Osteoblast (primary cell): ENCODE measurements at regions not wholly inside any gene's neighbourhood (a gene's known extent, or its start where the extent isn't known, plus 50 kb on each side); places are given as distances from the start of the nearest gene placed in this dataset.

ENCODE experiments used
- DNase-seq: peaks from one replicate; pipeline ENCODE4 v3.0.0; 2011; ENCODE audit warnings: low spot score, mixed read lengths; ENCODE audit not compliant: insufficient read length; ENCODE audit errors: missing footprints
- H2AFZ ChIP-seq: 2 replicates; pipeline ENCODE4 v1.6.0; 2011; ENCODE audit warnings: mild to moderate bottlenecking, low read length
- H3K27ac ChIP-seq: 2 replicates; pipeline ENCODE4 v1.5.1; 2011; ENCODE audit warnings: mild to moderate bottlenecking, low read depth, low read length, moderate library complexity
- H3K27me3 ChIP-seq: 2 replicates; pipeline ENCODE4 v1.6.0; 2012; ENCODE audit warnings: mild to moderate bottlenecking, control low read depth, inconsistent platforms, low read length, moderate library complexity; ENCODE audit not compliant: insufficient read depth
- H3K36me3 ChIP-seq: 2 replicates; pipeline ENCODE4 v1.5.1; 2011; ENCODE audit warnings: mild to moderate bottlenecking, low read length, control low read depth, moderate library complexity; ENCODE audit not compliant: insufficient read depth
- H3K4me1 ChIP-seq: 2 replicates; pipeline ENCODE4 v1.5.1; 2011; ENCODE audit warnings: mild to moderate bottlenecking, low read length, control low read depth, moderate library complexity; ENCODE audit not compliant: insufficient read depth
- H3K4me2 ChIP-seq: 2 replicates; pipeline ENCODE4 v1.6.0; 2011; ENCODE audit warnings: mild to moderate bottlenecking, low read length; ENCODE audit not compliant: insufficient read depth
- H3K4me3 ChIP-seq: fragments of 200-600 bp; sonication (generic); 3 replicates; pipeline ENCODE4 v1.5.1; 2012; ENCODE audit warnings: mild to moderate bottlenecking, low read length, inconsistent platforms; ENCODE audit not compliant: insufficient read depth
- H3K79me2 ChIP-seq: 2 replicates; pipeline ENCODE4 v1.6.0; 2012; ENCODE audit warnings: mild to moderate bottlenecking, low read length, control low read depth, inconsistent platforms; ENCODE audit not compliant: insufficient read depth
- H3K9me3 ChIP-seq: 2 replicates; pipeline ENCODE4 v1.5.1; 2011; ENCODE audit warnings: low read depth, low read length, control low read depth
- H4K20me1 ChIP-seq: 2 replicates; pipeline ENCODE4 v1.6.0; 2012; ENCODE audit warnings: mild to moderate bottlenecking, low read length, control low read depth; ENCODE audit not compliant: insufficient read depth
- TF ChIP-seq, protein P1 (sequence below): IDR thresholded peaks from 2 replicates; pipeline ENCODE4 v1.5.1; 2011; ENCODE audit warnings: mild to moderate bottlenecking, low read depth, low read length, moderate library complexity; ENCODE audit errors: extremely low read depth

GRCh38 chr18:75660932-75661331 is 233.4 kb upstream of the SMIM21 start:
- H3K9me3 ChIP-seq = no peaks in the 10 kb centered on the region
- TF ChIP-seq, protein P1, sequence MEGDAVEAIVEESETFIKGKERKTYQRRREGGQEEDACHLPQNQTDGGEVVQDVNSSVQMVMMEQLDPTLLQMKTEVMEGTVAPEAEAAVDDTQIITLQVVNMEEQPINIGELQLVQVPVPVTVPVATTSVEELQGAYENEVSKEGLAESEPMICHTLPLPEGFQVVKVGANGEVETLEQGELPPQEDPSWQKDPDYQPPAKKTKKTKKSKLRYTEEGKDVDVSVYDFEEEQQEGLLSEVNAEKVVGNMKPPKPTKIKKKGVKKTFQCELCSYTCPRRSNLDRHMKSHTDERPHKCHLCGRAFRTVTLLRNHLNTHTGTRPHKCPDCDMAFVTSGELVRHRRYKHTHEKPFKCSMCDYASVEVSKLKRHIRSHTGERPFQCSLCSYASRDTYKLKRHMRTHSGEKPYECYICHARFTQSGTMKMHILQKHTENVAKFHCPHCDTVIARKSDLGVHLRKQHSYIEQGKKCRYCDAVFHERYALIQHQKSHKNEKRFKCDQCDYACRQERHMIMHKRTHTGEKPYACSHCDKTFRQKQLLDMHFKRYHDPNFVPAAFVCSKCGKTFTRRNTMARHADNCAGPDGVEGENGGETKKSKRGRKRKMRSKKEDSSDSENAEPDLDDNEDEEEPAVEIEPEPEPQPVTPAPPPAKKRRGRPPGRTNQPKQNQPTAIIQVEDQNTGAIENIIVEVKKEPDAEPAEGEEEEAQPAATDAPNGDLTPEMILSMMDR = no peak
- no peak for DNase-seq
- H3K4me1 ChIP-seq = no peaks in the 10 kb centered on the region
- no peaks in the 10 kb centered on the region for H3K79me2 ChIP-seq
- no peak overlapping the region for H3K27ac ChIP-seq
- H2AFZ ChIP-seq = no peak overlapping the region
- no peak overlapping the region for H3K4me3 ChIP-seq
- H3K27me3 ChIP-seq = no peaks in the 10 kb centered on the region
- no peaks in the 10 kb centered on the region for H3K36me3 ChIP-seq
- H4K20me1 ChIP-seq = no peaks in the 10 kb centered on the region
- H3K4me2 ChIP-seq = no peak overlapping the region

DNA sequence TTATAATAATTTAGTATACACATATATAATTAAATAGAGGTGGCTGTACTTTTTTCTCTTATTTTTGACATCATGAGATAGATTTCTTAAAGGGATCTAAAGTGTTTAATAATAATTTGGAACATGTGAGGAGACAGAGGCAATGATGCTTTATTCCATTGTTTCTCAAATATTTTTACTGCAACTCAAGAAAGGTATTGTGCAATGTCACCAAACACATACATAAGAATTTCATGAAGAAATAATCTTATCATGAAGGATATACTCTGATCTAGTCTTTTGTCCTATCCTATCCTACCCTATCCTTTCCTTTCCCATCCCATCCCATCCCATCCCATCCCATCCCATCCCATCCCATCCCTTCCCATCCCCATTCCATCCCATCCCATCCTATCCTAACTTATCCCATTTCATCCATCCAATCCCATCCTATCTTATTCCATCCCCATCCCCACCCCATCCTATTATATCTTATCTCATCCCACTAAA is 232.1 kb upstream of the SMIM21 start:
- no peak overlapping the region for H2AFZ ChIP-seq
- H3K27ac ChIP-seq = no peak overlapping the region
- no peak overlapping the region for H3K4me3 ChIP-seq
- H3K4me2 ChIP-seq = no peak overlapping the region
- H3K79me2 ChIP-seq = no peaks in the 10 kb centered on the region
- no peaks in the 10 kb centered on the region for H3K27me3 ChIP-seq
- H3K9me3 ChIP-seq = no peaks in the 10 kb centered on the region
- TF ChIP-seq, protein P1 = no peak
- H3K36me3 ChIP-seq = no peaks in the 10 kb centered on the region
- no peaks in the 10 kb centered on the region for H4K20me1 ChIP-seq
- H3K4me1 ChIP-seq = no peaks in the 10 kb centered on the region
- DNase-seq = no peak

DNA sequence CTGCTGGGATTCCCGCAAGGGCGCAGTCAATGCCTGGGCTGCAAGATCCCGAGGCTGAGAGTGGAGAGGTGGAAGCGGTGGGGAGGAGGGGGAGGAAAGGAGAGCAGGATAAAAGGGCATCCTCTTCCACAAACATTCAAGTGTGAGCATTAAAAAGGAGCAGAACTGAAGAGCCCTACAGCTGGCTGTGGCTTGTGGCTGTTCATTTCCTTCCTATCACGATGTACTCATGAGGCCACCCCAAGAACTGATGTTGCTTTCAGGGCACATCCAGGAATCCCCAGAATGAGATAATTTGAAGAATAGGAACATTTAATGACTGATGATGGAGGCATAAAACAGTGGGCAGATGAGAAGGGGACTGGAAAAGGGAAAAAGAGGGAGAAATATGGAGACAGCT is 230.8 kb upstream of the SMIM21 start:
- Histone ChIP-seq H3K4me3 (no peak overlapping the region), H3K27ac (no peak overlapping the region), H3K27me3 (no peaks in the 10 kb centered on the region), H3K79me2 (no peaks in the 10 kb centered on the region), H3K36me3 (no peaks in the 10 kb centered on the region), H3K9me3 (no peaks in the 10 kb centered on the region), H2AFZ (no peak overlapping the region), H4K20me1 (no peaks in the 10 kb centered on the region), H3K4me2 (no peak overlapping the region), H3K4me1 (no peaks in the 10 kb centered on the region)
- DNase-seq = no peak
- TF ChIP-seq, protein P1 = no peak

DNA sequence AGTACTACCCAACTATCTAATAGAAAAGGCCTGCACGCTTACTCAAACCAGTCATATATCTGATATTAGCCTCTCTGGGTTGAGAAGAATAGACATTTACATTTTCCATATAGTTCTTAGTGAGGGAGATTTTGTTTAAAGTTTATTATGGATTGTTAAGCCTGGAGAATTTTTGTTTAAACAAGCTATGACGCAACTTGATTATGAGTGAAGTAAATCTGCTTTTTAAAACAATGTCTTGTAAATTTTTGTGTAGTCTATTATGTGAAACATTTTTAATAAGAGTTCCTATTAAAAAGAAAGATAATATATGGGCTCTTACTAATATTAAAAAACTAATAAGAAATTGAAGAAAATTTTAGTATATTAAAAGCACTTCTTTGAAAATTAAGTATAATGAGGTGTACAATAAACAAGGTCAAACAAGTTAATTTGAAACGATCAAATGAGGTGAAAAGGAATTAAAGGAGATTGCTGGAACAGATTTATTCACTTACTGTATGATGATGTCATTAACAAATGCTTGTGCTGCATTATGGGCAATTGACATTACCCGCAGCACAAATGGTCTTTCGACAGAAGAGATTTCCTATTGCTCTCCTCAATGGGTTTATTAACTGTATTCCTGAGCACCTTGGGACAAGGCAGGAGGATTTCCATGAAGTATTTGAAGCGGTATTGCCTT is 229.2 kb upstream of the SMIM21 start:
- Histone ChIP-seq H3K27ac (no peak overlapping the region), H3K4me1 (no peaks in the 10 kb centered on the region), H4K20me1 (no peaks in the 10 kb centered on the region), H3K4me3 (no peak overlapping the region), H3K27me3 (no peaks in the 10 kb centered on the region), H3K9me3 (no peaks in the 10 kb centered on the region), H3K79me2 (no peaks in the 10 kb centered on the region), H3K4me2 (no peak overlapping the region), H2AFZ (no peak overlapping the region), H3K36me3 (no peaks in the 10 kb centered on the region)
- TF ChIP-seq, protein P1 = no peak
- no peak for DNase-seq
